Kidney epithelial cell (primary cell): ENCODE measurements at regions not wholly inside any gene's neighbourhood (a gene's known extent, or its start where the extent isn't known, plus 50 kb on each side); places are given as distances from the start of the nearest gene placed in this dataset.
"Not testable (repeated sequence)": the region's sequence is repeated elsewhere in the genome, so short reads cannot be mapped to it uniquely, and the experiment has no call there.

Experiments used
- DNase-seq: peaks from one replicate; pipeline ENCODE4 v3.0.0-alpha.2; 2010; ENCODE audit warnings: low read depth
- H3K27me3 ChIP-seq: 2 replicates; pipeline ENCODE4 v1.6.0; 2011; ENCODE audit warnings: low read length; ENCODE audit not compliant: control insufficient read depth, insufficient read depth
- H3K36me3 ChIP-seq: 2 replicates; pipeline ENCODE4 v1.5.1; 2011; ENCODE audit warnings: low read length; ENCODE audit not compliant: control insufficient read depth, insufficient read depth
- H3K4me3 ChIP-seq: 2 replicates; pipeline ENCODE4 v1.5.1; 2011; ENCODE audit warnings: low read depth, mild to moderate bottlenecking, control low read depth, low read length
- TF ChIP-seq, protein P1 (sequence below): IDR thresholded peaks from 2 replicates; pipeline ENCODE4 v1.5.1; 2011; ENCODE audit warnings: mild to moderate bottlenecking, moderate library complexity, low read length, control low read depth, inconsistent platforms; ENCODE audit not compliant: insufficient read depth, poor library complexity, severe bottlenecking

DNA sequence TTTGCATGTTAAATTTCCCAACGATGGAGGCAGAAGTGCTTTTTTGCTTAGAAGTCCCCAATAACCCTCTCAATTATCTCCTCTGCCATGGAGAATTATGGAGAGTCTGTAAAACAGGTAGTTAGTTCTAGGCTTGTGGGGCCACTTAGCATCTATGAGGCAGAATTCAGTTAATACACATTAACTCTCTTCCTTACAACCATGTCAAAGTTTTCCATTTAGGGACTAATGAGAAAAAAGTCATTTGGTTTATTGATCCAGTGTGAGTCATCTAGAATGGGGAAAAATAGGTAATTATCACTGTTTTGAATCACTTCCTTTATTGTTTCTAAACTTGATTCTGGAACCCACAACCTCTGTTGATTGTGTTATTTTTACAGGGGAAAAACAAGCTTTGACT is 229.1 kb upstream of the COX10 start:
- DNase-seq = no peak
- Histone ChIP-seq H3K27me3 (no peaks in the 10 kb centered on the region), H3K36me3 (no peaks in the 10 kb centered on the region), H3K4me3 (no peak overlapping the region)
- TF ChIP-seq, protein P1, sequence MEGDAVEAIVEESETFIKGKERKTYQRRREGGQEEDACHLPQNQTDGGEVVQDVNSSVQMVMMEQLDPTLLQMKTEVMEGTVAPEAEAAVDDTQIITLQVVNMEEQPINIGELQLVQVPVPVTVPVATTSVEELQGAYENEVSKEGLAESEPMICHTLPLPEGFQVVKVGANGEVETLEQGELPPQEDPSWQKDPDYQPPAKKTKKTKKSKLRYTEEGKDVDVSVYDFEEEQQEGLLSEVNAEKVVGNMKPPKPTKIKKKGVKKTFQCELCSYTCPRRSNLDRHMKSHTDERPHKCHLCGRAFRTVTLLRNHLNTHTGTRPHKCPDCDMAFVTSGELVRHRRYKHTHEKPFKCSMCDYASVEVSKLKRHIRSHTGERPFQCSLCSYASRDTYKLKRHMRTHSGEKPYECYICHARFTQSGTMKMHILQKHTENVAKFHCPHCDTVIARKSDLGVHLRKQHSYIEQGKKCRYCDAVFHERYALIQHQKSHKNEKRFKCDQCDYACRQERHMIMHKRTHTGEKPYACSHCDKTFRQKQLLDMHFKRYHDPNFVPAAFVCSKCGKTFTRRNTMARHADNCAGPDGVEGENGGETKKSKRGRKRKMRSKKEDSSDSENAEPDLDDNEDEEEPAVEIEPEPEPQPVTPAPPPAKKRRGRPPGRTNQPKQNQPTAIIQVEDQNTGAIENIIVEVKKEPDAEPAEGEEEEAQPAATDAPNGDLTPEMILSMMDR = no peak

DNA sequence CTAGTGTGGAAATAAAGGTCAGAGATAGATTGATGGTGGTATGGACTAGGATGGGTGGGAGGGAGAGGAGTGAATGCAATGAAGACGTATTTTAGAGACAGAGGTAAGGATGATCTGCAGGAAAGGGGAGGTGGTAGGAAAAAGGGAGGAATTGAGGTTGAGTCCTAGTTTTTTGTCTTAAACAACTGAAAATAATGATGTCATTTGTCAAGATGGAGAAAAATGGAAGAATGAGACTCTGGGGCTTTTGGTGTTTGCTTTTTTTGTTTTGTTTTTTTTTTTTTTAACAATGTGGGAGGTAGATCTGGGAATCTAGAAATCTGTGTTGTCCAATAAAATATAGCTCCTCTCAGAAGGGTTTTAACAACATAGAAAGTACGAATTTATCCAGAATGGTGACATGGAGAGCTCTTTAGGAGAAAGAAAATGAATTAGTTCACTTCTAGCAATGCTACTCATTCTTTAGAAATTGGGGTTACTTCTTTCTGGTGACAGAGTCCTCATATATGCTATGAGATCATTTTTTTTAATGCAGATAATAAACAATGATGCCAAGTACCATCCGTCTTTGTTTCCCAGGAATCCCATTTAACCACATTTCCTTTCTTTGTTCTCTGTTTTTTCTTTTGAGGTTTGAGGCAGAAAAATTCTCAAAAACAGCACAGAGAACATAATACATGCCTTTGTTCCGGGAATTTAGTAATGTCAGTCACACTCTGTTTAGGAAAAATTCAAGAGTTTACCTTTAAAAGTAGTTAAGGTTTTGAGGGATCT is 225.3 kb upstream of the COX10 start:
- Histone ChIP-seq H3K4me3 (no peak overlapping the region), H3K36me3 (no peaks in the 10 kb centered on the region), H3K27me3 (no peaks in the 10 kb centered on the region)
- no peak for DNase-seq
- TF ChIP-seq, protein P1 = no peak

DNA sequence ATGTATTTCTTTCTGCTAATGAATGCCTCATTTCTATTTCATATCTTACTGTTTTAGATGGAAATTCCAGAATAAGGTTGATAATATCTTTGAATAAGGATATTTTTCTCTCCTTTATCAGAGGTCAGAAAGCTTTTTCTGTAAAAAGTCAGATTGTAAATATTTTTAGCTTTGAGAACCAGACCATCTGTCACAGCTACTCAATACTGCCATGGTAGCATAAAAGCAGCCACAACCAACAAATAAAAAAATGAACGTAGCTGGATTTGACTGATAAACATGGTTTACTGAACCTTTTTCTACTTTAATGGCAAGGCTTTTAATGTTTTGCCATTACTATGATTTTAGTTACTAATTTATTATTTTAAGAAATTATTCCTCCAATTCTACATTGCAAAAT is 217.4 kb upstream of the COX10 start:
- Histone ChIP-seq H3K27me3 (no peaks in the 10 kb centered on the region), H3K36me3 (no peaks in the 10 kb centered on the region), H3K4me3 (no peak overlapping the region)
- TF ChIP-seq, protein P1 = no peak
- no peak for DNase-seq

DNA sequence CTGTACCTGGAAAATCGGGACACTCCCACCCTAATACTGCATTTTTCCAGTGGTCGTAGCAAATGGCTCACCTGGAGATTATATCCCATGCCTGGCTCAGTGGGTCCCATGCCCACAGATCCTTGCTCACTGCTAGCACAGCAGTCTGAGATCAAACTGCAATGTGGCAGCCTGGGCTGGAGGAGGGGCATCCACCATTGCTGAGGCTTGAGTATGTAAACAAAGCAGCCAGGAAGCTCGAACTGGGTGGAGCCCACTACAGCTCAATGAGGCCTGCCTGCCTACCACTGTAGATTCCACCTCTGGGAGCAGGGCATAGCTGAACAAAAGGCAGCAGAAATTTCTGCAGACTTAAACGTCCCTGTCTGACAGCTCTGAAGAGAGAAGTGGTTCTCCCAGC is 213.6 kb upstream of the COX10 start:
- H3K36me3 ChIP-seq, H3K4me3 ChIP-seq, H3K27me3 ChIP-seq, DNase-seq: not testable (repeated sequence)

DNA sequence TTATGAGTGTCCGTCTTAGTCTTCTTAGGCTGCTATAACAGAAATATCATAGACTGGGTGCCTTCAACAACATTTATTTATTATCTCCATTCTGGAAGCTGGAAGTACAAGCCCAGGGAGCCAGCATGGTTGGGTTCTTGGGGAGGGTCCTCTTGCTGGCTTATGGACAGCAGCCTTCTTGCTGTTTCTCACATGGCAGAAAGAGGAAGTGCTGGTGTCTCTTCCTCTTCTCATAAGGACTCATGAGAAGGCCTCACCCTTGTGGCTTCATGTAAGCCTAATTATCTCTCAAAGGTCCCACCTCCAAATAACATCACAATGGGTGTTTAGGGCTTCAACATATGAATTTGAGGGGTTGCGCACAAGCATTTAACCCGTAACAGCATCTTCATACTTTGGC is 207.0 kb upstream of the COX10 start:
- TF ChIP-seq, protein P1 = no peak
- Histone ChIP-seq H3K4me3 (no peak overlapping the region), H3K36me3 (no peaks in the 10 kb centered on the region), H3K27me3 (no peaks in the 10 kb centered on the region)
- no peak for DNase-seq

DNA sequence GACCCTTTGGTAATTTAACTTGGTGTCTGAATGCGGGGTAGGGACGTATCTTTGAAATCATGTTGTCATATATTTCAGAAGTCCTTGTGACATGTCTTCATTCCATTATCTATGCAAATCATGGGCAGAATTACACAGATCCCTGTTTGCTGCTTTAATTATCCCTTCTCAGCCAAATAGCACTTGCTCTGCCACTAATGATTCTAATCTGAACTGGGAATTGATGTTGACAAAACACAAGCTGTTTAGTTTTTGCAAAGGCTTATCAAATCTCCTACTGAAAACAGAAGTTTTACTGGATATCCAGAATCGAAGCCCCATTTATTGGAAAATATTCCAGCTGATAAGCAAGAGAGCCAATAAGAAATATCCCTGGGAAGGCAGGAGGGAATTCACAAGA is 205.9 kb upstream of the COX10 start:
- TF ChIP-seq, protein P1 = no peak
- no peak for DNase-seq
- Histone ChIP-seq H3K36me3 (no peaks in the 10 kb centered on the region), H3K4me3 (no peak overlapping the region), H3K27me3 (no peaks in the 10 kb centered on the region)
